HG02759 (cell line): ENCODE measurements at regions not wholly inside any gene's neighbourhood (a gene's known extent, or its start where the extent isn't known, plus 50 kb on each side); places are given as distances from the start of the nearest gene placed in this dataset.

Source experiments
- ATAC-seq: cut with Tn5 transposase; IDR thresholded peaks from one replicate; pipeline ENCODE4 v1.9.1; 2021; ENCODE audit warnings: mild to moderate bottlenecking, moderate library complexity; ENCODE audit not compliant: unreplicated experiment

GRCh38 chr6:164258421-164258820 lies 843.9 kb downstream of the QKI start:
- no peak for ATAC-seq

- no peak for ATAC-seq
Measured at GRCh38 chr6:164252948-164253347, 838.4 kb downstream of the QKI start.

GRCh38 chr6:164252291-164252690 lies 837.8 kb downstream of the QKI start:
- no peak for ATAC-seq

GRCh38 chr6:164247106-164247505 lies 832.6 kb downstream of the QKI start:
- no peak for ATAC-seq

- ATAC-seq, result no peak
Measured at GRCh38 chr6:164246082-164246481, 831.6 kb downstream of the QKI start.

- ATAC-seq, result no peak
Measured at GRCh38 chr6:164243949-164244348, 829.4 kb downstream of the QKI start.

- ATAC-seq, result no peak
Measured at GRCh38 chr6:164243012-164243610, 828.6 kb downstream of the QKI start.

GRCh38 chr6:164230804-164231203 lies 816.3 kb downstream of the QKI start:
- ATAC-seq, result no peak

GRCh38 chr6:164230259-164230658 lies 815.7 kb downstream of the QKI start:
- ATAC-seq, result no peak

- ATAC-seq, result no peak
Measured at GRCh38 chr6:164229716-164230115, 815.2 kb downstream of the QKI start.

GRCh38 chr6:164227952-164228522 lies 813.5 kb downstream of the QKI start:
- ATAC-seq, result no peak

GRCh38 chr6:164216839-164217238 lies 802.3 kb downstream of the QKI start:
- ATAC-seq, result no peak

- ATAC-seq, result no peak
Measured at GRCh38 chr6:164216368-164216767, 801.9 kb downstream of the QKI start.

GRCh38 chr6:164214066-164214465 lies 799.5 kb downstream of the QKI start:
- no peak for ATAC-seq

- ATAC-seq, result no peak
Measured at GRCh38 chr6:164211254-164211653, 796.7 kb downstream of the QKI start.

GRCh38 chr6:164210783-164211182 lies 796.3 kb downstream of the QKI start:
- ATAC-seq, result no peak

- no peak for ATAC-seq
Measured at GRCh38 chr6:164210323-164210722, 795.8 kb downstream of the QKI start.

- no peak for ATAC-seq
Measured at GRCh38 chr6:164208371-164208770, 793.9 kb downstream of the QKI start.

GRCh38 chr6:164206807-164207423 lies 792.4 kb downstream of the QKI start:
- no peak for ATAC-seq

- ATAC-seq, result no peak
Measured at GRCh38 chr6:164200071-164200470, 785.6 kb downstream of the QKI start.

GRCh38 chr6:164195942-164196281 lies 781.4 kb downstream of the QKI start:
- no peak for ATAC-seq

GRCh38 chr6:164195278-164195941 lies 780.9 kb downstream of the QKI start:
- ATAC-seq, result no peak
